HuH-7 (cell line): ENCODE measurements at regions not wholly inside any gene's neighbourhood (a gene's known extent, or its start where the extent isn't known, plus 50 kb on each side); places are given as distances from the start of the nearest gene placed in this dataset.

Source experiments
- DNase-seq: peaks from one replicate; pipeline ENCODE4 v3.0.0; 2011; ENCODE audit warnings: low spot score

GRCh38 chr6:142682985-142683384 lies 262.0 kb downstream of the HIVEP2 start:
- no peak for DNase-seq

- DNase-seq = no peak
Observed at GRCh38 chr6:142683714-142684141, 261.2 kb downstream of the HIVEP2 start.

DNA sequence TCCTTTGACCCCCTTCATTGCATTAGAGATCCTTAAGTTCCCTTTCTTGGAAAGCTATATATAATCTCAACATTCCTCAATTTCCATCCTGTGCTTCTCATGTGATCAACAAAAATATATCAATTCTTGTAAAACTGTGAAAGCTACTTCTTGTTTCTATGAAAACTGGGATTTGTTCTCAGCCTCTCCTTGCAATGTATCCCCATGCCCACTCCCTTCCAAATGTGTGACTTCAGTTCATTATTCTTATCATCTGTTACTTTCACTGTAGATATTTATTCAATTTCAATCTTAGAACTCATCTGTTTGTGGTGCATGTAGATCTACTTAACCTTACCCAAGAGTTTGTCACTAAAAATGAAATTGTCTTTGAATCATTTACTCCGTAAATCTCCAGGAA lies 260.6 kb downstream of the HIVEP2 start:
- DNase-seq = no peak

- DNase-seq = no peak
Observed at GRCh38 chr6:142685852-142686506, 259.0 kb downstream of the HIVEP2 start.

DNA sequence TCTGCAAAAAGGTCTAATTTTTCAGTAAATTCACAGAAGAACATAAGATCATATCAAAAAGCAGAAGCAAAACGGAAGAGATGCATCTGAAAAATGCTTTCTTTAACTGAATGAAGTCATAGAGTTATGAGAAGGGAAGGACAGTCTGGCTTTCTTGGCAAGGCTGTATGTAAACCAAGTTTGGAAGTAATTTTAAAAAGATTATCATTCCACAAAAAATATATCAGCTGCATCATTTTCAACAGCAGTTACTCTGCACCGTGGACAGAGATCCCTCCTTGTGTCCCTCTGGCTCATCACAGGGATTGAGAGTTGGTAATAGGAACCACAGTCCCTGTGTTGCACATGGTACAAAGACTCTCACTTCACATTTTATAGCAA lies 258.5 kb downstream of the HIVEP2 start:
- DNase-seq = no peak

DNA sequence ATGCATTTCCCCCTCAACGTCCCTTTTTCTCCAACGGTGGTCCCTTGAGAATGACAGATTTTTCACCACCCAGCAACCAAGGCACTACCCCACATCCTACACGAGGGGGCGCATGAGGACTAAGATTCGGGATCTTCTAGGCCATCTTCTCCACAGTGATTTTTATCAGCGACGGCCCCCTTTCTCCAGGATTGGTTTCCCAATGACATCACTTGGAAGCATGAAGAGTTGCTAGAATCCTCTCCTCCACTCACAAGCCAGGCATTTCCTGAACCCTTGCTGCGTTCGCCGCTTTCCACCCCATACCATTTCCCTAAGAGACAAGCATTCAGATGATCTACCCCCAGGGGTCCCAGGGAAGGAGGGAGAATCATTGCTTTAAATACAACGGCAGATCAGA lies 252.0 kb downstream of the HIVEP2 start:
- DNase-seq = peak; percentile 55

GRCh38 chr6:142693441-142693840 lies 251.5 kb downstream of the HIVEP2 start:
- no peak for DNase-seq

GRCh38 chr6:142694054-142694453 lies 250.9 kb downstream of the HIVEP2 start:
- no peak for DNase-seq

GRCh38 chr6:142695016-142695415 lies 250.0 kb downstream of the HIVEP2 start:
- no peak for DNase-seq

- DNase-seq = no peak
Observed at GRCh38 chr6:142696123-142697000, 248.6 kb downstream of the HIVEP2 start.

DNA sequence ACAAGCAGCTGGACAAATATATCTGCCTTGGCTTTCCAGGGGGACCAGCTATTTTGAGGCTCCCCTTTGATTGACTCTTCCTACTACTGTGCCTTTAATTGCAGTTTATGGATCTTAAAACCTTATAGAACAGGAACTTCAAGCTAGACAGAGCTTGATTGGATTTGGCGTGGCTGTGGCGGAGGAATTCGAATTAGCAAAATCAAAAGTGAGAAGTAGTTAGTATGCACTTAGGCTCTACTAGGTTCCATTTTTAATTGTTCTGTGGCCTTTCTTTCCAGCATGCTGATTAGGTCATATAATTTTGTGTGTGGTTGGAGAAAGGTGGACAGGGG lies 248.0 kb downstream of the HIVEP2 start:
- DNase-seq = no peak

GRCh38 chr6:142697922-142698321 lies 247.1 kb downstream of the HIVEP2 start:
- DNase-seq = no peak

- peak; percentile 44 for DNase-seq
Observed at GRCh38 chr6:142698751-142699150, 246.2 kb downstream of the HIVEP2 start.

- no peak for DNase-seq
Observed at GRCh38 chr6:142699391-142699790, 245.6 kb downstream of the HIVEP2 start.

- DNase-seq = no peak
Observed at GRCh38 chr6:142700032-142700431, 244.9 kb downstream of the HIVEP2 start.

- no peak for DNase-seq
Observed at GRCh38 chr6:142700671-142701312, 244.2 kb downstream of the HIVEP2 start.
